ENCODE measurements at regions not wholly inside any gene's neighbourhood (a gene's known extent, or its start where the extent isn't known, plus 50 kb on each side); places are given as distances from the start of the nearest gene placed in this dataset.

DNA sequence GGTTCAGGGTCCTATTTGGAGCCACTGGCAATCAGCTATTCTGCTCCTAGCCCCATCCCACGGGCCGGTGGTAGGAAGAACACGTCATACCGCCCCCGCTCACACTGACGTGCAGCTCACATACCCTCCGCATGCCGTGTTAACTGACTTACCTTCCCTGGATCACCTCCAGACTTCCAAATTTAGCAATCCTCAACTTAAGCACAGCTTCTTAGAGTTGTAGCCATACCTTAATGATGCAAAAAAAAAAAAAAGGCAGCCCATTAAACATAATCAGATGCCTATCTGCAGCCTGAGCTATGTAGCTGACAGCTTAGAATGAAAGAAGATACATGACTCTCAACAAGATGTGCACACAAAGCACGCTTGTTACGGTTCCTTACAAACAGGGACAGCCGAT, 93.0 kb downstream of the IRX2 start:
- DNase-seq (ENCODE audit: low read depth): no peak

- no peak for DNase-seq (ENCODE audit: low read depth)
Observed at GRCh38 chr5:2657151-2657550, 94.3 kb downstream of the IRX2 start.

DNA sequence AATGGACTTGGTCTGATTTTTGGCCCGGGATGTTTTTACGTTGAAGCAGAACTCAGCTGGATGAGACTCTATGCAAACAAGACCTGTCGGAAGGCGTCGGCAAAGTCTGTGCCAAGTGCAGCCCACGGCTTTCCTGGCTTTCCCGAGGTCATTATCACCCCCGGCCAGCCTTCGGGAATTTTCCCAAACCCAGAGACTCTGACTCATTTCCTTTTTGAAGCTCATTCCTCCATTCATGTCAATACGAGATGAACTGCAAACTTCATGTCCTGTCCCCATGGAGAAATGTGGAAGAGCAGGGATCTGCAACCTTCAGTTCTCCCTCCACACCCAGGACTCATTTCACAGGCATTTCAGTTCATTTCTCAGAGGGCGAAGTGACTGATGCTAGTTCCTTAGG, 95.3 kb downstream of the IRX2 start:
- no peak for DNase-seq (ENCODE audit: low read depth)

- DNase-seq (ENCODE audit: low read depth): no peak
Observed at GRCh38 chr5:2653991-2654390, 97.5 kb downstream of the IRX2 start.

- DNase-seq (ENCODE audit: low read depth): no peak
Observed at GRCh38 chr5:2651116-2651515, 100.4 kb downstream of the IRX2 start.

DNA sequence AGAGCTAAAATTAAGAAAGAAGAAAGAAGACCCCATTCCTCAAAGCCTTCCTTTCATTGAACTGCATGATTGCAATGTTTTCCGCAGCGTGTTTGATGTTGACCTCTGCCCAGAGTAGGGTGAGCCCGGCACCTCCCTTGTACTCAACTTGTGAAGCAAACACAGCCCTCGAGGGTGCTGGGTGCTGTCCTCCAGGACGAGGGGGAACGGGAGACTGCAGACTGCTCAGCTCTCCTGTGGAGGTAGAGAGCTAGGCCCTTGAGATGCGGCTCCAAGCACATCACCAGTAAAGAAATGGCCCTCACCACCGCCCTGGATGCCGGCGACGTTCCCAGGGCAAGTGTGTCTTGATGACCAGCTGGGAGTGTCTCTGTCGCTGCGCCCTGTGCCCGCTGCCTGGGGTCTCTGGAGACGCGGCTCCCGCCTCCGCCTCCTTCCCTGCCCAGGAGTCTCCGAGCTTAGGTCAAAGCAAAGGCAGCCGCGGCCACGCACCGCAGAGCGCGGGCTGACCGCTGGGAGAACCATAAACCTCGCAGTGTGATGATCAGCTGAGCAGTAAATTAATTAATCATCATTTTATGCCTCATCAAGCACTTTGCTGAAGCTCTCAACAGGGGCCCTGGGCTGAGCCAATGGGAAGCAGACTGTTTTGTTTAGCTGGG, 108.7 kb downstream of the IRX2 start:
- DNase-seq (ENCODE audit: low read depth): no peak

- DNase-seq (ENCODE audit: low read depth): no peak
Observed at GRCh38 chr5:2640717-2641116, 110.8 kb downstream of the IRX2 start.

- no peak for DNase-seq (ENCODE audit: low read depth)
Observed at GRCh38 chr5:2639425-2639824, 112.1 kb downstream of the IRX2 start.

- no peak for DNase-seq (ENCODE audit: low read depth)
Observed at GRCh38 chr5:2634399-2635176, 116.9 kb downstream of the IRX2 start.

GRCh38 chr5:2633992-2634391, 117.5 kb downstream of the IRX2 start:
- no peak for DNase-seq (ENCODE audit: low read depth)

DNA sequence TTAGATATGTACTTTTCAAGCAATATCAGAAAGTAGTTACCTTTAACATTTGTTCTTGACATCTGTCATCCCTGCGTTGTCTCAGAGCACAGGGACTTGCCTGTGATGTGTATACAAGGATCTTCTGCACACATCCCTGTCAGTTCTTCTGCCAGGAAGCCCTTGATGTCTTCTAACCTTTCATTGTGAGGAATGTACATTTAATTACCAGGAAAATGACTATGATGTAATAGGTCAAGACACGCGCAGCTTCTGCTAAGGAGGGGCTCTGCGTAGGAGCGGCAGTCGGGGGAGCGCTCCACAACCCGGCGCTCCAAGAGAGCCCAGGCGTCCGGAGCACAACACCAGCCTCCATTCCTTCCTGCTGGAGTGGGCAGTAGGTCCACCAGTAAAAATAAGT, 119.7 kb downstream of the IRX2 start:
- no peak for DNase-seq (ENCODE audit: low read depth)

GRCh38 chr5:2629045-2629444, 122.4 kb downstream of the IRX2 start:
- no peak for DNase-seq (ENCODE audit: low read depth)

DNA sequence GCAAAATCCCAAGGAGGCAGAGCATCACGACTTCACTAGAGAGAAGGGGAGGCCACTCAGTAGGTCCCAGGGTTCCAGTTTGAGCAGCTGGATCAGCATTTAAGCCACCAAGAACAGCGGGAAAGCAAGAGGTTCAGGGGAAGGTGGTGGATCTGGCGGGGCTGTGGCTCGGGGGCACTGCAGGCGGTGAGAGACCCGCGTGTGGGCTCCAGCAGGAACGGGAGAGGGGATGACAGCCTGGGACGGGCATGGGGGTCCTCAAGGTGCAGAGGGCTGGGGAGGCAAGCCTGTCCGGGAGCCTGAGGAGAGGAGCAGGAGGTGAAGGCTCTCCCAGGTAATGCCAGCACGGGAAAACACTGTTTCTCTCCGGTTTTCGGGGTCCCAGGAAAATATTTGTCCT, 123.6 kb downstream of the IRX2 start:
- DNase-seq (ENCODE audit: low read depth): no peak

GRCh38 chr5:2626572-2626971, 124.9 kb downstream of the IRX2 start:
- DNase-seq (ENCODE audit: low read depth): no peak

DNA sequence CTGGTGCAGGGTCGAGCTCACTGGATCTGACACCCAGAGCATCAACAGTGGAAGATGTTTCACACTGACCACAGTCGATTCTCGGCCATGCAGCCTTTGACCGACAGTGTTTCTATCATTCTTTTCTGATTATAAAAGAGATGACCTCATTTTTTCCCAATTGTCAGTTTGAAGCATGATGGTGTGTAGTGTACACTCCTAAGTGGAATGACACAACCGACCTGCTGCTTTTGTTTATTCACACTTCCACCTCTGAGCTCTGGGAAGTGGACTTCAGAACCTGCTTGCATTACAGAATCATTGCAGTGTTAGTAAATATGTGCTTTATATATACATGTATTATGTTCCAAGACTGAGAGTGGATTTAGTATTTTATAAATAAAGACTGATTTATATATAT, 128.6 kb downstream of the IRX2 start:
- DNase-seq (ENCODE audit: low read depth): no peak

GRCh38 chr5:2621631-2622030, 129.8 kb downstream of the IRX2 start:
- DNase-seq (ENCODE audit: low read depth): no peak

DNA sequence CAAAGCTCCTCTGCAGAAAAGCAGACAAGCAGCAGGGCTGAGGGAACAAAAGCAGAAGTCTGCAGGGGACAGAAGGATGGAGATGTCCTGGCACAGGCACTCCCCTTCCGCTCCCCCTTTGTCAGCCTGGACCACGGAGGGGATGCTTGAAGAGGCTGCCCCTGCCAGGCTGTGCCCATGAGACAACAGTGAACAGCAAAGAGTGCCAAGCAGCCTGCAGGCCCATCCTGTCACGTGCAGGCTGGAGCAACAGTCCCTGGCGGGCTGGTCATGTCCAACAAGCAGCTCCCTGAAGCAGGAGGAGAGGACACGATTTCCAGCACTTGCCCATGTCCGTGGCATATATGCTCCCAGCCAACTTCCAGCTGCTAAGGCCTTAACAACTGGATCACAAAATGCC, 132.3 kb downstream of the IRX2 start:
- DNase-seq (ENCODE audit: low read depth): no peak

DNA sequence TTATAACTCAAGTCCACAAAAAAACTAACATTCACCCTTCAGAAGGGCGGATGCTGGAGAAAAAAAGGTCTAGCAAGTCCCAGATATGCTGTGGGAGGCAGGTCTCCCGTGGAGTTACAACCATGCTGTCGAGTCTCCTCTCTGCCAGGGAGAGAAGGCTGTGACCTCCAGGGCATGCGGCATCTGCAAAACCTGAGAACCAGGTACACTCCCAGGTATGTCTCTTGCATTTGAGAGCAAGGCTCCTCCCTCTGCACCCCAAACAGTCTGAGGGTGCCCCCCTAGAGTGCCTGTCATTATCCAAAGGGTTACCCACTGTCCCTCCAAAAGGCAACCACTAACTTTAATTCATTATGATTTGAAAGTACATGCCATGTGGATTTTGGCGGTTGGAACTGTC, 134.0 kb downstream of the IRX2 start:
- no peak for DNase-seq (ENCODE audit: low read depth)

DNA sequence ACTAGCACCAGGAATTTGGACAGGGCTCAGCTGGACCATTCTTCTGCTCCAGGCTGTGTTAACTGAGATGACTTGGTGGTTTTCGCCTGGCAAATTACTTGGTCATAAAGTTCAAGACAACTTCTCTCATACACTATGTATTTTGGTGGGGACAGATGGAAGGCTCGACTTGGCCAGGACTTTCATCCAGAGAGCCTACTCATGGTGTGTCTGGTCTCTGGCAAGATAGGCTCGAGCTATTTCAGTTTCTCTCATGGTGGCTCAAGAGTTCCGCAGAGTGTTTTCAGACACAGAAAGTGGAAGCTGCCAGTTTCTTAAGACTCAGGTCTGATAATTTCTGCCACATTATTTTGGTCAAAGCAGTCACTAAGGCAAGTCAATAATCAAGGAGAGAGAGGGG, 135.6 kb downstream of the IRX2 start:
- no peak for DNase-seq (ENCODE audit: low read depth)

- no peak for DNase-seq (ENCODE audit: low read depth)
Observed at GRCh38 chr5:2614571-2614970, 136.9 kb downstream of the IRX2 start.

GRCh38 chr5:2611659-2612058, 139.8 kb downstream of the IRX2 start:
- DNase-seq (ENCODE audit: low read depth): no peak

- DNase-seq (ENCODE audit: low read depth): no peak
Observed at GRCh38 chr5:2610986-2611385, 140.5 kb downstream of the IRX2 start.

DNA sequence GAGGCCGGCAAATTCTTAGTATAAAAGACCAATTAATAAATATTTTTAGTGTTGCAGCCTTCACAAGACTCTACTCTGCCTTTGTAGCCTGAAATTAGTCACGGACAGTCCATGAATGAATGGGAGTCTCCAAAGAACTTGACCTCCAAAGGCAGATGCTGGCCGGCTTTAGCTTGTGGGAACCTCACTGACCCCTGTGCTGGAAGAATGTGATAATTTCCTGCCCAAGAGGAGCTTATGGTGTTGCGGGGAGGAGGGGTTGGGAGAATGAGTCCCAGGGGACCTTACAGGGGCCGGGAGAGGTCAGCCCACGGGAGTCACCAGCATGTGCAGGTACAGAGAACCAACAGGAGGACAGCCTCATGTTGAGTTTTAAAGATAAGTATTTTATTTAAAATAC, 143.1 kb downstream of the IRX2 start:
- DNase-seq (ENCODE audit: low read depth): no peak

- DNase-seq (ENCODE audit: low read depth): no peak
Observed at GRCh38 chr5:2607598-2607997, 143.9 kb downstream of the IRX2 start.
